ENCODE measurements at regions not wholly inside any gene's neighbourhood (a gene's known extent, or its start where the extent isn't known, plus 50 kb on each side); places are given as distances from the start of the nearest gene placed in this dataset.

DNA sequence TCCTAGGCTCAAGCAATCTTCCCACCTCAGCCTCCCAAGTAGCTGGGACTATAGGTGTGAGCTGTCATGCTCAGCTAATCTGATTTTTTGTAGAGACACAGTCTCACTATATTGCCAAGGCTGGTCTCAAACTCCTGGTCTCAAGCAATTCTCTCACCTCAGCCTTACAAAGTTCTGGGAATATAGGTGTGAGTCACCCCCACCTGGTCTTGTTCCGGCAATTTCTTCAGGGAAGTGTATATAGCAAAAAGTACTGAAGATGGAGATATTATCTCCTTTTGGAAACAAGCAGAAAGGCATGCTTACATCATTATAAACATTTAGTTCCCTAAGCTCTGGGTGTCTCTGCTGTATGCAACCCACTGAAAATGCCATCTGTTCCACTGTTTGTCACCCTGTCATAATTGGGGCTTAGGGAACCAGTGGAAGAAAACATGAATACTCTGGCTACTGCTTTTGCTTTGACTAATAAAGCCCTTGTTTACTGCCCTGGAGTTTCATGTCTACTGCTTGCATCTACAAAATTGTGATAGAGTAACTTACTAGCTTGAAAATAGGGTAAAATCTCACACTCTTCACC is 940.2 kb downstream of the GALC start:
- TF ChIP-seq CTCF (IDR thresholded peaks at IDR 0.05): no peak
- no peak for TF ChIP-seq POLR2A (IDR thresholded peaks at IDR 0.05)

Data from adrenal gland (tissue), 5 donors.